HEK293T (cell line): ENCODE measurements at regions not wholly inside any gene's neighbourhood (a gene's known extent, or its start where the extent isn't known, plus 50 kb on each side); places are given as distances from the start of the nearest gene placed in this dataset.

ENCODE experiments used
- CTCF ChIA-PET: fragments of 350-600 bp; formaldehyde crosslinking; extraction: SDS; loops from one replicate; lab custom pipeline; 2021; ENCODE audit warnings: antibody characterized with exemption, inconsistent platforms; lab: Yijun Ruan, JAX
- POLR2A ChIA-PET: fragments of 350-600 bp; formaldehyde crosslinking; extraction: SDS; loops from one replicate; lab custom pipeline; 2020; ENCODE audit warnings: antibody characterized with exemption, inconsistent platforms; lab: Yijun Ruan, JAX
- DNase-seq: peaks from one replicate; pipeline ENCODE4 v3.0.0; 2012; ENCODE audit warnings: mixed read lengths; ENCODE audit errors: extremely low spot score
- ARNT ChIP-seq: fragments of 450-650 bp; IDR thresholded peaks from 2 replicates; pipeline ENCODE4 v1.6.1; 2017; ENCODE audit warnings: mild to moderate bottlenecking
- BHLHE40 ChIP-seq: fragments of 450-650 bp; IDR thresholded peaks from 2 replicates; pipeline ENCODE4 v1.6.1; 2016; ENCODE audit warnings: mild to moderate bottlenecking, moderate library complexity, borderline replicate concordance
- CTBP1 ChIP-seq: fragments of 450-650 bp; IDR thresholded peaks from 2 replicates; pipeline ENCODE4 v1.6.1; 2016; ENCODE audit warnings: borderline replicate concordance
- ELF4 ChIP-seq: fragments of 450-650 bp; IDR thresholded peaks from 2 replicates; pipeline ENCODE4 v1.6.1; 2017; ENCODE audit warnings: antibody characterized with exemption
- FOXA1 ChIP-seq: fragments of 450-650 bp; IDR thresholded peaks from 2 replicates; pipeline ENCODE4 v1.6.1; 2016; ENCODE audit warnings: mild to moderate bottlenecking
- FOXK2 ChIP-seq: fragments of 450-650 bp; IDR thresholded peaks from 2 replicates; pipeline ENCODE4 v1.6.1; 2016; ENCODE audit warnings: mild to moderate bottlenecking
- FOXM1 ChIP-seq: fragments of 450-650 bp; IDR thresholded peaks from 2 replicates; pipeline ENCODE4 v1.6.1; 2017; ENCODE audit warnings: mild to moderate bottlenecking, borderline replicate concordance
- HDGF ChIP-seq: fragments of 450-650 bp; IDR thresholded peaks from 2 replicates; pipeline ENCODE4 v1.6.1; 2017; ENCODE audit warnings: antibody characterized with exemption, borderline replicate concordance
- L3MBTL2 ChIP-seq: fragments of 450-650 bp; conservative IDR thresholded peaks from 2 replicates; pipeline ENCODE4 v1.6.1; 2016; ENCODE audit warnings: mild to moderate bottlenecking
- LEF1 ChIP-seq: fragments of 450-650 bp; IDR thresholded peaks from 2 replicates; pipeline ENCODE4 v1.6.1; 2017; ENCODE audit warnings: mild to moderate bottlenecking, borderline replicate concordance
- NFRKB ChIP-seq: fragments of 450-650 bp; IDR thresholded peaks from 2 replicates; pipeline ENCODE4 v1.6.1; 2016; ENCODE audit warnings: mild to moderate bottlenecking, moderate library complexity
- PKNOX1 ChIP-seq: fragments of 450-650 bp; IDR thresholded peaks from 2 replicates; pipeline ENCODE4 v1.6.1; 2016
- SP1 ChIP-seq: fragments of 450-650 bp; IDR thresholded peaks from 2 replicates; pipeline ENCODE4 v1.6.1; 2017
- SUZ12 ChIP-seq: fragments of 450-650 bp; IDR thresholded peaks from 2 replicates; pipeline ENCODE4 v1.6.1; 2016; ENCODE audit warnings: mild to moderate bottlenecking
- TARDBP ChIP-seq: fragments of 450-650 bp; IDR thresholded peaks from 2 replicates; pipeline ENCODE4 v1.6.1; 2016
- ZNF384 ChIP-seq: fragments of 450-650 bp; IDR thresholded peaks from 2 replicates; pipeline ENCODE4 v1.6.1; 2016

GRCh38 chr3:72332036-72332435 lies 516.2 kb downstream of the SHQ1 start:
- DNase-seq = no peak
- CTCF ChIA-PET = interaction anchor here (0.6 kb wide), 1 partner anchor 13 kb away, joined by 3 read pairs; no protein-coding TSS in a partner anchor
- TF ChIP-seq LEF1 (no peak), ELF4 (no peak), FOXA1 (no peak), ZNF384 (no peak), PKNOX1 (no peak), NFRKB (no peak)
- POLR2A ChIA-PET = no interaction called here

GRCh38 chr3:72331076-72331475 lies 517.2 kb downstream of the SHQ1 start:
- TF ChIP-seq ARNT = no peak
- TF ChIP-seq FOXK2 = no peak
- TF ChIP-seq FOXM1 = no peak
- no peak for TF ChIP-seq TARDBP
- no peak for TF ChIP-seq PKNOX1
- no peak for TF ChIP-seq NFRKB
- no peak for TF ChIP-seq ELF4
- no peak for TF ChIP-seq ZNF384
- no peak for TF ChIP-seq CTBP1
- no peak for TF ChIP-seq L3MBTL2
- ChIA-PET POLR2A (no interaction called here), CTCF (no interaction called here)
- no peak for DNase-seq

- ChIA-PET POLR2A (no interaction called here), CTCF (no interaction called here)
- no peak for DNase-seq
- no peak for TF ChIP-seq TARDBP
- TF ChIP-seq LEF1 = no peak
- no peak for TF ChIP-seq BHLHE40
- no peak for TF ChIP-seq FOXK2
- no peak for TF ChIP-seq ZNF384
- TF ChIP-seq SP1 = no peak
- no peak for TF ChIP-seq CTBP1
- no peak for TF ChIP-seq FOXM1
Measured at GRCh38 chr3:72329354-72329753, 518.9 kb downstream of the SHQ1 start.

GRCh38 chr3:72328755-72329277 lies 519.4 kb downstream of the SHQ1 start:
- ChIA-PET CTCF (no interaction called here), POLR2A (no interaction called here)
- TF ChIP-seq SUZ12 = no peak
- DNase-seq = no peak

- TF ChIP-seq ELF4 = no peak
- TF ChIP-seq NFRKB = no peak
- TF ChIP-seq FOXK2 = no peak
- no peak for TF ChIP-seq PKNOX1
- no peak for TF ChIP-seq SUZ12
- no peak for TF ChIP-seq SP1
- TF ChIP-seq FOXM1 = no peak
- TF ChIP-seq L3MBTL2 = no peak
- TF ChIP-seq CTBP1 = no peak
- DNase-seq = no peak
- ChIA-PET POLR2A (no interaction called here), CTCF (no interaction called here)
Measured at GRCh38 chr3:72327008-72327407, 521.2 kb downstream of the SHQ1 start.

- POLR2A ChIA-PET = no interaction called here
- TF ChIP-seq SUZ12 (no peak), FOXK2 (no peak), ZNF384 (no peak), HDGF (no peak), BHLHE40 (no peak), ELF4 (no peak), FOXA1 (no peak), PKNOX1 (no peak), NFRKB (no peak), L3MBTL2 (no peak), ARNT (no peak), FOXM1 (no peak), TARDBP (no peak), LEF1 (no peak), CTBP1 (no peak)
- CTCF ChIA-PET = no interaction called here
- DNase-seq = no peak
Measured at GRCh38 chr3:72324253-72324811, 523.9 kb downstream of the SHQ1 start.

GRCh38 chr3:72323773-72324172 lies 524.5 kb downstream of the SHQ1 start:
- no peak for TF ChIP-seq PKNOX1
- TF ChIP-seq FOXK2 = no peak
- no peak for TF ChIP-seq ARNT
- no peak for TF ChIP-seq FOXA1
- no peak for TF ChIP-seq HDGF
- TF ChIP-seq SP1 = no peak
- TF ChIP-seq FOXM1 = no peak
- TF ChIP-seq ZNF384 = no peak
- no peak for TF ChIP-seq ELF4
- TF ChIP-seq NFRKB = no peak
- TF ChIP-seq SUZ12 = no peak
- TF ChIP-seq LEF1 = no peak
- TF ChIP-seq TARDBP = no peak
- TF ChIP-seq CTBP1 = no peak
- TF ChIP-seq L3MBTL2 = no peak
- no peak for TF ChIP-seq BHLHE40
- CTCF ChIA-PET = no interaction called here
- DNase-seq = no peak
- POLR2A ChIA-PET = no interaction called here
